ENCODE measurements at regions not wholly inside any gene's neighbourhood (a gene's known extent, or its start where the extent isn't known, plus 50 kb on each side); places are given as distances from the start of the nearest gene placed in this dataset.

GRCh38 chr18:76619621-76620315, 124.7 kb upstream of the ZNF516 start:
- TF ChIP-seq CTCF (IDR thresholded peaks at IDR 0.05; ENCODE audit: borderline replicate concordance, extremely low read depth, low read length, poor library complexity, severe bottlenecking) (no peak), EZH2 (IDR thresholded peaks at IDR 0.05; ENCODE audit: borderline replicate concordance, low read depth, low read length, severe bottlenecking) (no peak)

All from DND-41 (cell line).